ENCODE measurements at regions not wholly inside any gene's neighbourhood (a gene's known extent, or its start where the extent isn't known, plus 50 kb on each side); places are given as distances from the start of the nearest gene placed in this dataset.
A peak's percentile ranks its signal among the peaks of the same experiment; 100 is the strongest.

- H4K20me1 ChIP-seq (ENCODE audit: insufficient read depth), result no peaks in the 10 kb centered on the region
- no TSS peak for BruUV-seq (replicated peaks)
- ChIA-PET POLR2A (no interaction called here), CTCF (no interaction called here), RAD21 (ENCODE audit: low non-redundant PET in 1 of 2, low total read pairs in 2 of 2, uncharacterized antibody in 2 of 2, unreplicated experiment in 2 of 2) (no interaction called here)
- H3K4me2 ChIP-seq (ENCODE audit: low read length), result no peak overlapping the region
- no peak overlapping the region for H3K27ac ChIP-seq (ENCODE audit: low read depth, low read length)
- no peak overlapping the region for H3K9ac ChIP-seq (ENCODE audit: low read length)
- no peaks in the 10 kb centered on the region for H3K9me2 ChIP-seq (ENCODE audit: insufficient read depth)
- H3K27me3 ChIP-seq (ENCODE audit: insufficient read depth, low read length), result no peaks in the 10 kb centered on the region
- DNase-seq (ENCODE audit: low read depth, low spot score) (no peak), ATAC-seq (0 out of 2 replicates have a peak, but pooled peaks have one; percentile 40)
- H3K9me3 ChIP-seq (ENCODE audit: control insufficient read depth in 1 of 2, insufficient read depth in 1 of 2, low read depth in 1 of 2, low read length in 2 of 2), result no peaks in the 10 kb centered on the region
- H3K4me3 ChIP-seq (replicated peaks in 1 of 2; ENCODE audit: low read depth in 1 of 2, low read length in 2 of 2), result no peak overlapping the region
- TF ChIP-seq CTCF (IDR thresholded peaks at IDR 0.05 in 2 of 3, conservative IDR thresholded peaks at IDR 0.05 in 1 of 3; ENCODE audit: borderline replicate concordance in 1 of 3, insufficient read depth in 1 of 3, low read depth in 2 of 3, low read length in 2 of 3) (peak in 2 of 3 experiments; percentile 14 to 46; a peak in 3 of 6 replicates), YY1 (IDR thresholded peaks at IDR 0.05; ENCODE audit: extremely low read depth, insufficient replicate concordance, low read depth, low read length) (no peak)
- no peaks in the 10 kb centered on the region for H3K79me2 ChIP-seq (ENCODE audit: insufficient read depth, low read length)
- H2AFZ ChIP-seq (ENCODE audit: low read depth, low read length, poor library complexity, severe bottlenecking), result peak overlapping the region; percentile 31
- intact Hi-C loops (cut with micrococcal nuclease), result no loop called here
- no peaks in the 10 kb centered on the region for H3K36me3 ChIP-seq (ENCODE audit: control insufficient read depth in 1 of 2, insufficient read depth in 2 of 2, low read length in 2 of 2)
- no peaks in the 10 kb centered on the region for H3K4me1 ChIP-seq (ENCODE audit: control insufficient read depth in 1 of 2, insufficient read depth in 2 of 2, low read length in 2 of 2)
These were observed 883.5 kb downstream of the SI start for GRCh38 chr3:164194842-164195241.

- H3K27ac ChIP-seq (ENCODE audit: low read depth, low read length), result no peak overlapping the region
- H3K9me3 ChIP-seq (ENCODE audit: control insufficient read depth in 1 of 2, insufficient read depth in 1 of 2, low read depth in 1 of 2, low read length in 2 of 2), result no peaks in the 10 kb centered on the region
- H3K9ac ChIP-seq (ENCODE audit: low read length), result no peak overlapping the region
- DNase-seq (ENCODE audit: low read depth, low spot score) (no peak), ATAC-seq (no peak)
- intact Hi-C loops (cut with micrococcal nuclease), result no loop called here
- ChIA-PET RAD21 (ENCODE audit: low non-redundant PET in 1 of 2, low total read pairs in 2 of 2, uncharacterized antibody in 2 of 2, unreplicated experiment in 2 of 2) (no interaction called here), CTCF (no interaction called here), POLR2A (no interaction called here)
- H3K4me3 ChIP-seq (replicated peaks in 1 of 2; ENCODE audit: low read depth in 1 of 2, low read length in 2 of 2), result no peak overlapping the region
- no peak overlapping the region for H3K4me2 ChIP-seq (ENCODE audit: low read length)
- no peaks in the 10 kb centered on the region for H4K20me1 ChIP-seq (ENCODE audit: insufficient read depth)
- no peaks in the 10 kb centered on the region for H3K4me1 ChIP-seq (ENCODE audit: control insufficient read depth in 1 of 2, insufficient read depth in 2 of 2, low read length in 2 of 2)
- no TSS peak for BruUV-seq (replicated peaks)
- no peak overlapping the region for H2AFZ ChIP-seq (ENCODE audit: low read depth, low read length, poor library complexity, severe bottlenecking)
- no peaks in the 10 kb centered on the region for H3K27me3 ChIP-seq (ENCODE audit: insufficient read depth, low read length)
- H3K9me2 ChIP-seq (ENCODE audit: insufficient read depth), result no peaks in the 10 kb centered on the region
- no peaks in the 10 kb centered on the region for H3K36me3 ChIP-seq (ENCODE audit: control insufficient read depth in 1 of 2, insufficient read depth in 2 of 2, low read length in 2 of 2)
- H3K79me2 ChIP-seq (ENCODE audit: insufficient read depth, low read length), result no peaks in the 10 kb centered on the region
- TF ChIP-seq CBX3 (IDR thresholded peaks at IDR 0.05; ENCODE audit: low read depth) (no peak), ZNF274 (IDR thresholded peaks at IDR 0.05; ENCODE audit: low read depth, low read length) (no peak), POLR2A (IDR thresholded peaks at IDR 0.05; ENCODE audit: borderline replicate concordance, extremely low read depth, insufficient read depth, insufficient read length) (no peak), REST (IDR thresholded peaks at IDR 0.05; ENCODE audit: low read depth) (no peak), ZBTB33 (IDR thresholded peaks at IDR 0.05; ENCODE audit: extremely low read depth, insufficient replicate concordance, low read length) (no peak)
These were observed 885.3 kb downstream of the SI start for GRCh38 chr3:164192974-164193373.

Data from HCT116 (cell line).